B cell (primary cell): ENCODE measurements at regions not wholly inside any gene's neighbourhood (a gene's known extent, or its start where the extent isn't known, plus 50 kb on each side); places are given as distances from the start of the nearest gene placed in this dataset.

ENCODE experiments used
- ATAC-seq: fragments of 200-7000 bp; cut with Tn5 transposase; one replicate; pipeline ENCODE4 v1.10.0; 2021; ENCODE audit warnings: low read depth, mild to moderate bottlenecking, moderate number of reproducible peaks, moderate library complexity
- CTCF ChIA-PET: fragments of 350-600 bp; sonication (Branson Sonifier 250); formaldehyde crosslinking; loops from one replicate; lab custom pipeline; 2021; ENCODE audit warnings: antibody characterized with exemption, inconsistent platforms; lab: Charles Lee
- POLR2A ChIA-PET: fragments of 350-600 bp; sonication (Branson Sonifier 250); formaldehyde crosslinking; loops from one replicate; lab custom pipeline; 2021; ENCODE audit warnings: antibody characterized with exemption; lab: Charles Lee
- DNase-seq: peaks from one replicate; pipeline ENCODE4 v3.0.0; 2013
- H2AFZ ChIP-seq: 2 replicates; pipeline ENCODE4 v1.6.1; 2012; ENCODE audit warnings: mild to moderate bottlenecking, low read depth, low read length; ENCODE audit not compliant: insufficient read depth, poor library complexity, severe bottlenecking
- H3K27ac ChIP-seq, 2 donors: 1 replicate in 1 of 2; 2 replicates in 1 of 2; pipeline ENCODE4 v1.5.1; 2012 to 2013; ENCODE audit warnings: low read length in 2 of 2, mild to moderate bottlenecking in 2 of 2, moderate library complexity in 1 of 2
- H3K27me3 ChIP-seq, 4 experiments: fragments of 200-600 bp in 1 of 4; sonication (generic) in 1 of 4; replicated peaks in 1 of 4; 1 replicate in 2 of 4; 2 replicates in 2 of 4; pipeline versions ENCODE4 v1.6.1 to v1.7.0; 2013 to 2016; ENCODE audit warnings: low read length in 3 of 4, mild to moderate bottlenecking in 2 of 4, mixed read lengths in 1 of 4, moderate library complexity in 1 of 4; ENCODE audit not compliant: insufficient read depth in 4 of 4, control insufficient read depth in 3 of 4; ENCODE audit errors: control extremely low read depth in 1 of 4
- H3K36me3 ChIP-seq, 2 experiments: replicated peaks in 1 of 2; 1 replicate in 1 of 2; 2 replicates in 1 of 2; pipeline versions ENCODE4 v1.6.1 to v1.7.1; 2013; ENCODE audit warnings: low read length in 1 of 2; ENCODE audit not compliant: insufficient read depth in 2 of 2, control insufficient read depth in 1 of 2; ENCODE audit errors: control extremely low read depth in 1 of 2, extremely low read depth in 1 of 2
- H3K4me1 ChIP-seq, 2 donors: fragments of 200-600 bp in 1 of 2; sonication (generic) in 1 of 2; 1 replicate in 1 of 2; 2 replicates in 1 of 2; pipeline versions ENCODE4 v1.5.1 to v1.6.1; 2013 to 2017; ENCODE audit warnings: low read length in 2 of 2; ENCODE audit not compliant: control insufficient read depth in 2 of 2, insufficient read depth in 2 of 2
- H3K4me2 ChIP-seq: replicated peaks from 2 replicates; pipeline ENCODE3; 2012; ENCODE audit warnings: mild to moderate bottlenecking, low read depth, low read length; ENCODE audit not compliant: poor library complexity, severe bottlenecking
- H3K4me3 ChIP-seq, 5 experiments: fragments of 200-600 bp in 1 of 5; sonication (generic) in 1 of 5; 1 replicate in 3 of 5; 2 replicates in 2 of 5; pipeline versions ENCODE4 v1.5.1 to v1.7.0; 2011 to 2016; ENCODE audit warnings: low read length in 4 of 5, mild to moderate bottlenecking in 4 of 5, low read depth in 2 of 5, control low read depth in 1 of 5, moderate library complexity in 1 of 5; ENCODE audit not compliant: insufficient read depth in 1 of 5; ENCODE audit errors: control extremely low read depth in 1 of 5, extremely low read depth in 1 of 5
- H3K79me2 ChIP-seq: fragments of 200-600 bp; sonication (generic); one replicate; pipeline ENCODE4 v1.6.0; 2016; ENCODE audit warnings: low read length; ENCODE audit not compliant: control insufficient read depth, insufficient read depth
- H3K9ac ChIP-seq: fragments of 200-600 bp; sonication (generic); 2 replicates; pipeline ENCODE4 v1.6.1; 2017; ENCODE audit warnings: mild to moderate bottlenecking, low read length, moderate library complexity
- H3K9me3 ChIP-seq, 3 donors: one replicate each; pipeline versions ENCODE4 v1.6.1 to v1.7.1; 2013; ENCODE audit warnings: low read length in 2 of 3; ENCODE audit not compliant: control insufficient read depth in 2 of 3, insufficient read depth in 1 of 3; ENCODE audit errors: control extremely low read depth in 1 of 3
- H4K20me1 ChIP-seq: 2 replicates; pipeline ENCODE4 v1.6.0; 2012; ENCODE audit warnings: mild to moderate bottlenecking, low read length; ENCODE audit not compliant: insufficient read depth, control insufficient read depth, poor library complexity, severe bottlenecking
- H3K27ac Mint-ChIP-seq: one replicate; pipeline ENCODE4 v1.8.0; 2021; ENCODE audit warnings: mixed read lengths
- H3K27me3 Mint-ChIP-seq: one replicate; pipeline ENCODE4 v1.8.0; 2021; ENCODE audit warnings: mixed read lengths
- H3K4me1 Mint-ChIP-seq: one replicate; pipeline ENCODE4 v1.8.0; 2021; ENCODE audit warnings: mixed read lengths
- H3K4me3 Mint-ChIP-seq: one replicate; pipeline ENCODE4 v1.8.0; 2021; ENCODE audit warnings: mixed read lengths
- H3K9me3 Mint-ChIP-seq: one replicate; pipeline ENCODE4 v1.8.0; 2022; ENCODE audit warnings: mixed read lengths; ENCODE audit not compliant: insufficient read depth
- CTCF ChIP-seq: fragments of 200-600 bp; IDR thresholded peaks from one replicate; pipeline ENCODE4 v1.8.0; 2022; ENCODE audit warnings: antibody characterized with exemption, mild to moderate bottlenecking
- EZH2 ChIP-seq: IDR thresholded peaks from 2 replicates; pipeline ENCODE4 v1.6.1; 2012; ENCODE audit warnings: borderline replicate concordance, low read depth, mild to moderate bottlenecking, moderate library complexity, low read length; ENCODE audit not compliant: insufficient read depth, poor library complexity, severe bottlenecking
- WGBS: methylation state at CpG from one replicate; pipeline ENCODE4 v1.1.5; 2013; ENCODE audit warnings: missing lambda C conversion rate; ENCODE audit not compliant: insufficient coverage; 5-methylcytosine and 5-hydroxymethylcytosine counted together
- intact Hi-C: fragments of 100-400 bp; cut with micrococcal nuclease; formaldehyde crosslinking; loops from one replicate; pipeline ENCODE4 v1.10.0; 2022

- Histone ChIP-seq H3K4me2 (no peak overlapping the region), H4K20me1 (no peaks in the 10 kb centered on the region), H3K9ac (no peak overlapping the region), H3K79me2 (no peaks in the 10 kb centered on the region), H3K4me1 (no peaks in the 10 kb centered on the region), H3K9me3 (no peaks in the 10 kb centered on the region), H3K27me3 (no peaks in the 10 kb centered on the region), H3K36me3 (no peaks in the 10 kb centered on the region), H3K4me3 (no peak overlapping the region), H2AFZ (no peak overlapping the region), H3K27ac (no peak overlapping the region)
- H3K9me3 Mint-ChIP-seq = peaks cover 3% of the 10 kb centered on the region
- intact Hi-C loops = no loop called here
- H3K4me3 Mint-ChIP-seq = no peak overlapping the region
- ChIA-PET POLR2A (no interaction called here), CTCF (no interaction called here)
- DNase-seq = no peak
- ATAC-seq = no peak
- TF ChIP-seq EZH2 (no peak), CTCF (no peak)
- H3K27ac Mint-ChIP-seq = no peak overlapping the region
- WGBS = no CpG with 5 or more reads among the region's 2 CpGs
- no peaks in the 10 kb centered on the region for H3K27me3 Mint-ChIP-seq
- no peaks in the 10 kb centered on the region for H3K4me1 Mint-ChIP-seq
Observed at GRCh38 chr4:66062044-66062443, 391.8 kb upstream of the EPHA5 start.

- Mint-ChIP-seq H3K4me3 (no peak overlapping the region), H3K27ac (no peak overlapping the region), H3K9me3 (peaks cover 3% of the 10 kb centered on the region), H3K27me3 (no peaks in the 10 kb centered on the region), H3K4me1 (no peaks in the 10 kb centered on the region)
- TF ChIP-seq CTCF (no peak), EZH2 (no peak)
- Histone ChIP-seq H3K4me3 (no peak overlapping the region), H3K4me1 (no peaks in the 10 kb centered on the region), H2AFZ (no peak overlapping the region), H3K9ac (no peak overlapping the region), H3K9me3 (no peaks in the 10 kb centered on the region), H3K4me2 (no peak overlapping the region), H4K20me1 (no peaks in the 10 kb centered on the region), H3K27ac (no peak overlapping the region), H3K79me2 (no peaks in the 10 kb centered on the region), H3K36me3 (no peaks in the 10 kb centered on the region), H3K27me3 (no peaks in the 10 kb centered on the region)
- intact Hi-C loops = no loop called here
- ATAC-seq (no peak), DNase-seq (no peak)
- POLR2A ChIA-PET = no interaction called here
- no CpG with 5 or more reads among the region's 2 CpGs for WGBS
- CTCF ChIA-PET = no interaction called here
Observed at GRCh38 chr4:66059556-66059955, 389.3 kb upstream of the EPHA5 start.
